ENCODE measurements at regions not wholly inside any gene's neighbourhood (a gene's known extent, or its start where the extent isn't known, plus 50 kb on each side); places are given as distances from the start of the nearest gene placed in this dataset.

DNA sequence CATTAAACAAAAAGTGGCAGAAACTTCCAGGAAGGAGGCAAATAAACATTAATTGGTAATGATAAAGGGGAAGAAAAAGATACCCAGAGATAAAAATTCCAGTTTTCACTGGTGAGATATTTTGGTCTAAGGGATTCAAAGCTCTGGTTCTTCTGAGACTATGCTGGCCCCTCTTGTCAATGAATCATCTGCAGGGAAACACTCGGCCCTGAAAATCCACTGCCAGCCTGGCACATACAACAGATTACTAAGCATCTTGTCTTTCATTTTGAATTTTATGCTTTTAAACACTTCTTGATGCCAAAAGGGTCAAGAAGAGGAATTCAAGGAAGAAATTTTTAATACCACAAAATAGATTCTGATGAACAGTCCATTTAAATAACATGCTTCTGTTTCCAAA, 1603.8 kb upstream of the ZEB2 start:
- TF ChIP-seq EZH2phosphoT487 (IDR thresholded peaks at IDR 0.05; ENCODE audit: unreplicated experiment) (no peak), CTCF (conservative IDR thresholded peaks at IDR 0.05; ENCODE audit: low read depth in 2 of 2) (no peak)

Data from GM23338 (cell line).